IMR-90 (cell line): ENCODE measurements at regions not wholly inside any gene's neighbourhood (a gene's known extent, or its start where the extent isn't known, plus 50 kb on each side); places are given as distances from the start of the nearest gene placed in this dataset.

ENCODE experiments used
- ATAC-seq: fragments of 200-7000 bp; cut with Tn5 transposase; 2 replicates; pipeline ENCODE4 v1.9.1; 2020; ENCODE audit warnings: low read depth, mild to moderate bottlenecking, moderate library complexity
- BruUV-seq: library from RNA; stranded (reverse); fragments of 400-500 nt; replicated peaks from 2 replicates; lab custom pipeline; 2021; lab: Mats Ljungman, UMichigan
- CTCF ChIA-PET: fragments of 300-600 bp; formaldehyde crosslinking; extraction: SDS; loops from one replicate; lab custom pipeline; 2021; ENCODE audit warnings: antibody characterized with exemption; lab: Yijun Ruan, JAX
- POLR2A ChIA-PET: fragments of 300-600 bp; sonication (Branson Sonifier 250); formaldehyde crosslinking; loops from one replicate; lab custom pipeline; 2022; ENCODE audit warnings: antibody characterized with exemption; ENCODE audit not compliant: unreplicated experiment; lab: Charles Lee
- DNase-seq: peaks from one replicate; pipeline ENCODE4 v3.0.0; 2013
- H2AFZ ChIP-seq: replicated peaks from 2 replicates; pipeline ENCODE3; 2013; ENCODE audit warnings: low read length, mild to moderate bottlenecking; ENCODE audit not compliant: poor library complexity
- H2AK5ac ChIP-seq: 2 replicates; pipeline ENCODE4 v1.6.1; 2013; ENCODE audit warnings: low read depth, low read length, inconsistent platforms
- H2AK9ac ChIP-seq: replicated peaks from 2 replicates; pipeline ENCODE3; 2013; ENCODE audit warnings: mild to moderate bottlenecking, low read depth, low read length, moderate library complexity; ENCODE audit not compliant: poor library complexity
- H2BK120ac ChIP-seq: 2 replicates; pipeline ENCODE4 v1.6.1; 2013; ENCODE audit warnings: low read depth, low read length, inconsistent platforms
- H2BK15ac ChIP-seq: 3 replicates; pipeline ENCODE4 v1.6.1; 2013; ENCODE audit warnings: low read depth, low read length, inconsistent platforms
- H2BK20ac ChIP-seq: 2 replicates; pipeline ENCODE4 v1.6.1; 2013; ENCODE audit warnings: low read depth, mild to moderate bottlenecking, inconsistent platforms, low read length, moderate library complexity
- H2BK5ac ChIP-seq: 2 replicates; pipeline ENCODE4 v1.6.1; 2013; ENCODE audit warnings: mild to moderate bottlenecking, low read depth, low read length, inconsistent platforms; ENCODE audit not compliant: poor library complexity, severe bottlenecking
- H3K14ac ChIP-seq: replicated peaks from 2 replicates; pipeline ENCODE4 v1.6.1; 2013; ENCODE audit warnings: low read depth, low read length, inconsistent platforms
- H3K18ac ChIP-seq: 2 replicates; pipeline ENCODE4 v1.6.1; 2013; ENCODE audit warnings: low read depth, low read length, control low read depth
- H3K23ac ChIP-seq: 2 replicates; pipeline ENCODE4 v1.6.1; 2013; ENCODE audit warnings: low read depth, low read length, inconsistent platforms
- H3K27ac ChIP-seq: 2 replicates; pipeline ENCODE4 v1.5.1; 2013; ENCODE audit warnings: mild to moderate bottlenecking, control low read depth, low read length; ENCODE audit not compliant: insufficient read depth
- H3K27me3 ChIP-seq: 2 replicates; pipeline ENCODE4 v1.6.1; 2013; ENCODE audit warnings: low read length; ENCODE audit not compliant: control insufficient read depth, insufficient read depth
- H3K36me3 ChIP-seq: 2 replicates; pipeline ENCODE4 v1.6.1; 2013; ENCODE audit warnings: low read length, mixed read lengths; ENCODE audit not compliant: control insufficient read depth, insufficient read depth
- H3K4ac ChIP-seq: 2 replicates; pipeline ENCODE4 v1.6.1; 2013; ENCODE audit warnings: low read depth, low read length, inconsistent platforms
- H3K4me1 ChIP-seq: 2 replicates; pipeline ENCODE4 v1.6.1; 2013; ENCODE audit warnings: low read length, mixed read lengths; ENCODE audit not compliant: control insufficient read depth, insufficient read depth
- H3K4me2 ChIP-seq: 2 replicates; pipeline ENCODE4 v1.6.1; 2013; ENCODE audit warnings: low read depth, mild to moderate bottlenecking, control low read depth, low read length, moderate library complexity
- H3K4me3 ChIP-seq: 2 replicates; pipeline ENCODE4 v1.5.1; 2013; ENCODE audit warnings: low read depth, mild to moderate bottlenecking, control low read depth, low read length, moderate library complexity; ENCODE audit not compliant: insufficient read depth
- H3K56ac ChIP-seq: 2 replicates; pipeline ENCODE4 v1.6.1; 2013; ENCODE audit warnings: low read length, inconsistent platforms; ENCODE audit not compliant: insufficient read depth; ENCODE audit errors: extremely low read depth
- H3K79me1 ChIP-seq, 2 experiments: 2 replicates each; pipeline ENCODE4 v1.6.1; 2013; ENCODE audit warnings: low read length in 2 of 2, inconsistent platforms in 1 of 2, low read depth in 1 of 2
- H3K9ac ChIP-seq: 2 replicates; pipeline ENCODE4 v1.6.1; 2013; ENCODE audit warnings: low read depth, low read length, control low read depth
- H3K9me1 ChIP-seq: 2 replicates; pipeline ENCODE4 v1.6.1; 2013; ENCODE audit warnings: low read length, inconsistent platforms; ENCODE audit not compliant: insufficient read depth
- H3K9me3 ChIP-seq: 2 replicates; pipeline ENCODE4 v1.6.1; 2013; ENCODE audit warnings: low read length; ENCODE audit not compliant: control insufficient read depth, insufficient read depth
- H4K20me1 ChIP-seq: 2 replicates; pipeline ENCODE4 v1.6.1; 2013; ENCODE audit warnings: low read length, inconsistent platforms; ENCODE audit not compliant: insufficient read depth
- H4K5ac ChIP-seq: 2 replicates; pipeline ENCODE4 v1.6.1; 2013; ENCODE audit warnings: mild to moderate bottlenecking, low read depth, low read length, control low read depth
- H4K8ac ChIP-seq, 2 experiments: 2 replicates each; pipeline ENCODE4 v1.6.1; 2013; ENCODE audit warnings: low read depth in 2 of 2, low read length in 2 of 2, control low read depth in 1 of 2, inconsistent platforms in 1 of 2
- H4K91ac ChIP-seq: 2 replicates; pipeline ENCODE4 v1.6.1; 2013; ENCODE audit warnings: low read depth, low read length, inconsistent platforms; ENCODE audit not compliant: insufficient read depth
- BHLHE40 ChIP-seq: fragments of 150-350 bp; IDR thresholded peaks from 2 replicates; pipeline ENCODE4 v1.6.1; 2016; ENCODE audit warnings: mild to moderate bottlenecking, low read depth, low read length
- MAFK ChIP-seq: IDR thresholded peaks from 2 replicates; pipeline ENCODE4 v1.6.1; 2012; ENCODE audit warnings: low read depth, low read length, improper control_type of control experiment
- WGBS, 2 experiments: methylation state at CpG; one replicate each; pipeline versions ENCODE4 v1.1.5 to v1.1.7; 2013; ENCODE audit warnings: missing lambda C conversion rate in 2 of 2; ENCODE audit not compliant: insufficient read length in 1 of 2; ENCODE audit errors: extremely low coverage in 2 of 2; 5-methylcytosine and 5-hydroxymethylcytosine counted together
- dilution Hi-C: fragments of 300-500 bp; cut with HindIII; formaldehyde crosslinking; loops from one replicate; pipeline ENCODE4 v1.14.3; 2018; ENCODE audit warnings: low sequenced_read_pairs; ENCODE audit not compliant: unreplicated experiment
- in situ Hi-C: fragments of 300-500 bp; cut with MboI; formaldehyde crosslinking; loops from 3 replicates; pipeline ENCODE4 v1.14.3; 2019; ENCODE audit warnings: low sequenced_read_pairs, inconsistent platforms, mixed read lengths
- intact Hi-C: fragments of 100-400 bp; cut with micrococcal nuclease; formaldehyde crosslinking; loops from 2 replicates; pipeline ENCODE4 v1.10.0; 2022

GRCh38 chr10:30111340-30112022, 52.1 kb upstream of the JCAD start:
- Histone ChIP-seq H4K91ac (no peak overlapping the region), H2BK15ac (peak overlapping the region; percentile 8; the same call in 1 of the 3 replicates), H3K4ac (peak overlapping the region; percentile 58; the same call in 1 of the 2 replicates), H2AK5ac (no peak overlapping the region), H2BK20ac (no peak overlapping the region; the same call in 1 of the 2 replicates), H3K4me2 (no peak overlapping the region), H3K9me1 (peaks cover 16% of the 10 kb centered on the region; the same call in 1 of the 2 replicates), H2AFZ (no peak overlapping the region), H3K14ac (peak overlapping the region; percentile 35; the same call in 1 of the 2 replicates), H3K36me3 (no peaks in the 10 kb centered on the region), H3K4me3 (no peak overlapping the region), H3K27me3 (peaks cover 10% of the 10 kb centered on the region), H3K56ac (no peak overlapping the region), H3K23ac (no peak overlapping the region), H3K79me1 (no peaks in the 10 kb centered on the region; a peak in 1 of 4 replicates), H2BK120ac (peak overlapping the region; percentile 65; the same call in 1 of the 2 replicates), H3K18ac (0 out of 2 replicates have a peak overlapping the region, but pooled peaks have one; percentile 45), H4K8ac (no peak overlapping the region; a peak in 1 of 4 replicates), H3K9ac (no peak overlapping the region), H4K20me1 (no peaks in the 10 kb centered on the region), H3K9me3 (no peaks in the 10 kb centered on the region), H4K5ac (no peak overlapping the region), H2AK9ac (no peak overlapping the region), H3K27ac (no peak overlapping the region), H3K4me1 (no peaks in the 10 kb centered on the region; the same call in 1 of the 2 replicates), H2BK5ac (peak overlapping the region; percentile 5)
- intact Hi-C loops (no loop called here), dilution Hi-C loops (no loop called here), in situ Hi-C loops (no loop called here)
- ATAC-seq (peak; percentile 80), DNase-seq (peak; percentile 89)
- no TSS peak for BruUV-seq
- WGBS, 2 experiments, result no CpG with 5 or more reads among the region's 4 CpGs
- ChIA-PET POLR2A (interaction anchor here (0.8 kb wide), 1 partner anchor 34 kb away, joined by 6 read pairs; no protein-coding TSS in a partner anchor), CTCF (interaction anchor here (1.2 kb wide), 1 partner anchor 70 kb away, joined by 3 read pairs; no protein-coding TSS in a partner anchor)
- TF ChIP-seq BHLHE40, result peak; percentile 60; the same call in 1 of the 2 replicates
- no peak; the same call in 1 of the 2 replicates for TF ChIP-seq MAFK
